RWPE2 (cell line): ENCODE measurements at regions not wholly inside any gene's neighbourhood (a gene's known extent, or its start where the extent isn't known, plus 50 kb on each side); places are given as distances from the start of the nearest gene placed in this dataset.

Experiments used
- ATAC-seq: fragments of 200-7000 bp; cut with Tn5 transposase; 3 replicates; pipeline ENCODE4 v1.9.1; 2021; ENCODE audit warnings: low read depth
- DNase-seq: peaks from one replicate; pipeline ENCODE4 v3.0.0-alpha.2; 2020; ENCODE audit warnings: low spot score
- H3K27ac ChIP-seq: fragments of 450-650 bp; 2 replicates; pipeline ENCODE4 v1.5.1; 2017; ENCODE audit warnings: mild to moderate bottlenecking; ENCODE audit not compliant: poor library complexity, severe bottlenecking
- H3K27me3 ChIP-seq: fragments of 250-450 bp; sonication (Bioruptor Pico); 2 replicates; pipeline ENCODE4 v1.5.1; 2021; ENCODE audit warnings: mild to moderate bottlenecking, moderate library complexity; ENCODE audit not compliant: insufficient read depth, poor library complexity, severe bottlenecking
- H3K36me3 ChIP-seq: fragments of 250-450 bp; sonication (Bioruptor Pico); 2 replicates; pipeline ENCODE4 v1.5.1; 2020; ENCODE audit warnings: low read depth, mild to moderate bottlenecking, moderate library complexity
- H3K4me1 ChIP-seq: fragments of 250-450 bp; sonication (Bioruptor Pico); 2 replicates; pipeline ENCODE4 v1.5.1; 2021; ENCODE audit warnings: mild to moderate bottlenecking, moderate library complexity; ENCODE audit not compliant: insufficient read depth, poor library complexity, severe bottlenecking
- H3K4me3 ChIP-seq: fragments of 250-450 bp; sonication (Bioruptor Pico); 2 replicates; pipeline ENCODE4 v1.5.1; 2021; ENCODE audit warnings: mild to moderate bottlenecking, moderate library complexity; ENCODE audit not compliant: severe bottlenecking
- H3K9me3 ChIP-seq: fragments of 250-450 bp; sonication (Bioruptor Pico); 2 replicates; pipeline ENCODE4 v1.5.1; 2021; ENCODE audit warnings: mild to moderate bottlenecking, moderate library complexity; ENCODE audit not compliant: severe bottlenecking
- TF ChIP-seq, protein P1 (sequence below): fragments of 450-650 bp; IDR thresholded peaks from one replicate; pipeline ENCODE4 v1.5.1; 2017; ENCODE audit warnings: mild to moderate bottlenecking, moderate library complexity; ENCODE audit not compliant: poor library complexity, severe bottlenecking

DNA sequence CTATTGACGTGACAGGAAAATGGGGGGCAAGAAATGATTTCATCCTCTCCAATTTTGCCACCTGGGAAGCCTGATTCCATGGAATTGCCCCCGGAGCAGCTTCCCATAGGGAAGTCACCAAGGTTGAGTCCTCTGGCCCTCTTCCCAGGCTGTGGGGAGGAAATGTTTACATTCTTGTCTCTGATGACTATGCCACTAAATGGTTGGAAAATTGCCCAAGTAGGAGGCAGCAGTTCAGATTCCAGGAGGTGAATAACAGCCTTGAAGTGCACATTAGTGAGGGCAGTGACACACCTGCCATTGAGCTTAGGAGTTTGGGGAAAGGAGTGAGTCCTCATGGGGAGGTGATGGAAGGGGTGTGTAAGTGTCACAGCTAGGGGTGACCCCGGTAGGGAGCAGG lies 449.2 kb upstream of the DCC start:
- Histone ChIP-seq H3K4me1 (no peaks in the 10 kb centered on the region), H3K9me3 (no peaks in the 10 kb centered on the region), H3K36me3 (no peaks in the 10 kb centered on the region), H3K27ac (no peak overlapping the region), H3K4me3 (no peak overlapping the region), H3K27me3 (no peaks in the 10 kb centered on the region)
- DNase-seq, result no peak
- peak; percentile 61 for ATAC-seq
- TF ChIP-seq, protein P1, sequence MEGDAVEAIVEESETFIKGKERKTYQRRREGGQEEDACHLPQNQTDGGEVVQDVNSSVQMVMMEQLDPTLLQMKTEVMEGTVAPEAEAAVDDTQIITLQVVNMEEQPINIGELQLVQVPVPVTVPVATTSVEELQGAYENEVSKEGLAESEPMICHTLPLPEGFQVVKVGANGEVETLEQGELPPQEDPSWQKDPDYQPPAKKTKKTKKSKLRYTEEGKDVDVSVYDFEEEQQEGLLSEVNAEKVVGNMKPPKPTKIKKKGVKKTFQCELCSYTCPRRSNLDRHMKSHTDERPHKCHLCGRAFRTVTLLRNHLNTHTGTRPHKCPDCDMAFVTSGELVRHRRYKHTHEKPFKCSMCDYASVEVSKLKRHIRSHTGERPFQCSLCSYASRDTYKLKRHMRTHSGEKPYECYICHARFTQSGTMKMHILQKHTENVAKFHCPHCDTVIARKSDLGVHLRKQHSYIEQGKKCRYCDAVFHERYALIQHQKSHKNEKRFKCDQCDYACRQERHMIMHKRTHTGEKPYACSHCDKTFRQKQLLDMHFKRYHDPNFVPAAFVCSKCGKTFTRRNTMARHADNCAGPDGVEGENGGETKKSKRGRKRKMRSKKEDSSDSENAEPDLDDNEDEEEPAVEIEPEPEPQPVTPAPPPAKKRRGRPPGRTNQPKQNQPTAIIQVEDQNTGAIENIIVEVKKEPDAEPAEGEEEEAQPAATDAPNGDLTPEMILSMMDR, result no peak

GRCh38 chr18:51891876-51892275 lies 448.1 kb upstream of the DCC start:
- no peak for ATAC-seq
- no peak overlapping the region for H3K27ac ChIP-seq
- no peaks in the 10 kb centered on the region for H3K27me3 ChIP-seq
- no peaks in the 10 kb centered on the region for H3K36me3 ChIP-seq
- H3K4me3 ChIP-seq, result no peak overlapping the region
- no peaks in the 10 kb centered on the region for H3K4me1 ChIP-seq
- no peak for DNase-seq
- TF ChIP-seq, protein P1, result no peak
- H3K9me3 ChIP-seq, result no peaks in the 10 kb centered on the region

GRCh38 chr18:51897884-51898283 lies 442.1 kb upstream of the DCC start:
- H3K36me3 ChIP-seq, result no peaks in the 10 kb centered on the region
- H3K27ac ChIP-seq, result no peak overlapping the region
- H3K4me1 ChIP-seq, result no peaks in the 10 kb centered on the region
- H3K27me3 ChIP-seq, result no peaks in the 10 kb centered on the region
- peak; percentile 46; the same call in 2 of the 3 replicates for ATAC-seq
- TF ChIP-seq, protein P1, result no peak
- H3K4me3 ChIP-seq, result no peak overlapping the region
- no peaks in the 10 kb centered on the region for H3K9me3 ChIP-seq
- no peak for DNase-seq

DNA sequence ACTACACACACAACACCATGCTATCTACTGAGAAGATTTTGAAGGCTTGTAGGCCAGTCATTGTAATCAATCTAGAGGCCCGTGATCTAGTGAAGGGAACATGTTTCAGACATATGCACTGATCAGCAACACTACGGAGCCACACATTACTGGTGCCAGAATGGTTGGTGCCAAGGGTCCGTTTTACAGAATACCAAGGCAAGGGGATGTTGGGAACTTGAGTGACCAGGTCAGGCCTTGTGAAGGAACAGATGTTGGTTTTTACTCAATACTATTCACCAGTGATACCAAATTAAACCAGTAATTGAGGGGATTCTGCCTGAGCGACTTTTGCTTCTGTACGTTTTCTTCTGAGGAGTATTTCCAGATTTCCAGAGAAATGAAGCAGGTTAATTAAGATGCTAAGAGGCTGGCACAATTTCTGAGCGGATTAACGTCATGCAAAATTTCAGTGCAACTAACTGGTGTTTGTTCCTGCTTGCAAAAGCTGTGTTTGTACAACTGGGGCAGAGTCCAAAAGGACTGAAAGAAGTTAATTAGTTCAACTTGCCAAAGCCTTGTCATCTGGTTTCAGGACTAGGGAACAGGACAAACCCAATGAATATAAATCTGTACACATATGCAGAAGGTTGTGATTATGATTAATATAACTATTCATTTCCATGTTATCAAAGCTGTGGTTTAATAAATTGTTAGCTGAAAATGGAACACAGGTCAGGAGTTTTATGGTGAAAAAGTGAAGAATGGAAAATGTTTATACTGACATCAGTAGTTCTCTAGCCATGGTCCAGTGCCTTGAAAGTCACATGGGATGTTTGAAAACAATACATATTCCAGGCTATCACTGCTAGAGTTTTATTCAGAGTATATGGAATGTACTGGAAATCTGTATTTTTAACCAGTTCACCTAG lies 432.1 kb upstream of the DCC start:
- TF ChIP-seq, protein P1, result no peak
- no peak for ATAC-seq

DNA sequence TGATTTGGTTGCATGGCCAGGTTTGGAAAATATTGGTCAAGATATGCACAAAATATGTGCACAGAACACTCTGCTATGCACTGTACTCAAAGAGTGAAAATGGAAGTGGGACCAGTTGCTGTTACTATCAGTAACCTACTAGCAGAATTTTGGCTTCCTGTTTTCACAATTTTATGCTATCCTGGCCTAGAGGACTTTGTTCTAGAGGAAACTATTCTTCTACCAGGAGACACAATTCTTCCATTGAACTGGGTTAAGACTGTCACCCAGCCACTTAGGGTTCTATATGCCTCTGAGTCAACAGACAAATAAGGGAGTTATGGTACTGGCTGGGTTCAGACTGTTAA lies 431.4 kb upstream of the DCC start:
- no peak for DNase-seq
- Histone ChIP-seq H3K9me3 (no peaks in the 10 kb centered on the region), H3K27ac (no peak overlapping the region), H3K36me3 (no peaks in the 10 kb centered on the region), H3K27me3 (no peaks in the 10 kb centered on the region), H3K4me1 (no peaks in the 10 kb centered on the region), H3K4me3 (no peak overlapping the region)
- ATAC-seq, result no peak
- TF ChIP-seq, protein P1, result no peak

More for the DNA sequence above, 432.1 kb upstream of the DCC start:
- Histone ChIP-seq H3K27me3 (no peaks in the 10 kb centered on the region), H3K4me1 (no peaks in the 10 kb centered on the region), H3K36me3 (no peaks in the 10 kb centered on the region), H3K9me3 (no peaks in the 10 kb centered on the region), H3K27ac (no peak overlapping the region), H3K4me3 (no peak overlapping the region)
- no peak for DNase-seq
